ENCODE measurements at regions not wholly inside any gene's neighbourhood (a gene's known extent, or its start where the extent isn't known, plus 50 kb on each side); places are given as distances from the start of the nearest gene placed in this dataset.
A peak's percentile ranks its signal among the peaks of the same experiment; 100 is the strongest.

DNA sequence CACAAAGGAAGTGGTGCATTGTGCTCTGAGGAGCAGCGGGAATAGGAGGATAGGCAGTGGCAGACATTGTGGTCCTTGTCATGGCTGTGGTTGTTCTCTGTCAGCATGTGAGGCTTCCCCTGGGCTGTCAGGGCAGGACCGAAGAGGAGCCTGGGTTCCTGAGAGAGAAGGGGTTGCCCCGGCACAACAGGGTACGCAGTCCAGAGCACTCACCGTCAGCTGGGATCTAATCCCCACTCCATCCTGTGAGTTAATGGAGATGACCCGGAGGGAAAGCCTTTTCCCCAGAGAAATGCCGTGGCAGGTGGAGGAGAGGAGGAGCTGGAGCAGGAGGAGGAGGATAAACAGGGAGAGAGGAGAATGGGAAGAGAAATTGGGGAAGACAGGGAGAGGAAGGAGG, 396.7 kb upstream of the HS6ST1 start:
- DNase-seq, result no peak

DNA sequence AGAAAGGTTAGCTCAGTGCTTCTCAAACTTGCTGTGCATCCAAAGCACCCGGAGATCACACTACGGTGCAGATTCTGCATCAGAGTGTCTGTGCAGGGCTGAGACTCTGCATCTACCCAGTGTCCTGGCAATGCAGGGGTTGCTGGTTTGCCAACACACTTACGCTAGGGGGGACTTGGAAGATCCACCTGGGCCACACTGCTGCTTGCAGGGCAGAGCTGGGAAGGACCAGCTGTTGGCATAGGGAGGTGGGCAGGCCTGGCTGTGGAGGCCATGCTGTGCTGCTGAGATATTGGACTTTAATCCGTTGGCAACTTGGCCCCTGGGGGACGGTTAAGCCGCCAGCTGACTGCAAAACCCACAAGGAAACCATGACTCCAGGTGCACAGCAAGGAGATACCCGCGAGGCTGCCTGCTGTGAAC, 397.6 kb upstream of the HS6ST1 start:
- DNase-seq, result no peak

DNA sequence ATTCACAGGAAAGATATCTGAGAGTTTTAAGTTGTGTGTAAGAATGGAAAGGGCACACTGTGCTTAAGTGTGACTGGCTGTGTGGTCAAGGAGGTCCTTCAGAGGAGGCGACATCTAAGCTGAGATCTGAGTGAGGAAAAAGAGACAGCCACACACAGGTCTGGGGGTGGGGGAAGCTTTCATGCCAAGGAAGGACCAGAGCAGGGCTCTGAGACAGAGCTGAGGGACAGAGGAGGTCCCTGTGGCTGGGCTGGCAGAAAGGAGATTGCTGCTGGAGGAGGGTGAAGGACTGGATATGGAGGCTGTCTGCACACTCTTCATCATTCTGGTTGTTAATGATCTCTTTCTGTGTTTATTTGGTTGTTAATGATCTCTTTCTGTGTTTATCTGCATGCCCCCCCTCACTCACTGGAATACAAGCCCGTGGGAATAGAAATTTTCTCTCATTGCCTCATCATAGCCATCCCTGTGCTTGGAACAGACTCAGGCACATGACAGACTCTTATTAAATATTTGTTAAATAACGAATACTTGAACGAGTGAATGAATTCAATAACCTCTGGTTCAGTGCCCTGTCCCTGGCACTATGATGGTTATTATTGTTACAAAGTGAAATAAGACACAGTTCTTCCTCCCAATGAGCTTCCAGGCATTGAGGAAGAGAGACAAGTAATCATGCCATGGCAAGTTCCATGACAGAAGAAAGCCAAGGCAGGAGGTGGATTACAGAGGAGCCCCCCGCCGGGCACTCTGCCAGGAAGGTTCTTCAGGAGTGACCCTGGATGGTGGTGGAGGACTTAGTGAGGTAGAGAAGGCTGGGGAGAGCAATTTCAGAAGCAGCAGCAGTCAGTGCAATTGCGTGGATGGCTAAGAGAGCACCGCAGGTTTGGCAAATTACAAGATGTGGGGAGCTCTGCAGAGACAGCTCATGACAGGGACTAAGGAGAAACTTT, 399.4 kb upstream of the HS6ST1 start:
- DNase-seq, result no peak

DNA sequence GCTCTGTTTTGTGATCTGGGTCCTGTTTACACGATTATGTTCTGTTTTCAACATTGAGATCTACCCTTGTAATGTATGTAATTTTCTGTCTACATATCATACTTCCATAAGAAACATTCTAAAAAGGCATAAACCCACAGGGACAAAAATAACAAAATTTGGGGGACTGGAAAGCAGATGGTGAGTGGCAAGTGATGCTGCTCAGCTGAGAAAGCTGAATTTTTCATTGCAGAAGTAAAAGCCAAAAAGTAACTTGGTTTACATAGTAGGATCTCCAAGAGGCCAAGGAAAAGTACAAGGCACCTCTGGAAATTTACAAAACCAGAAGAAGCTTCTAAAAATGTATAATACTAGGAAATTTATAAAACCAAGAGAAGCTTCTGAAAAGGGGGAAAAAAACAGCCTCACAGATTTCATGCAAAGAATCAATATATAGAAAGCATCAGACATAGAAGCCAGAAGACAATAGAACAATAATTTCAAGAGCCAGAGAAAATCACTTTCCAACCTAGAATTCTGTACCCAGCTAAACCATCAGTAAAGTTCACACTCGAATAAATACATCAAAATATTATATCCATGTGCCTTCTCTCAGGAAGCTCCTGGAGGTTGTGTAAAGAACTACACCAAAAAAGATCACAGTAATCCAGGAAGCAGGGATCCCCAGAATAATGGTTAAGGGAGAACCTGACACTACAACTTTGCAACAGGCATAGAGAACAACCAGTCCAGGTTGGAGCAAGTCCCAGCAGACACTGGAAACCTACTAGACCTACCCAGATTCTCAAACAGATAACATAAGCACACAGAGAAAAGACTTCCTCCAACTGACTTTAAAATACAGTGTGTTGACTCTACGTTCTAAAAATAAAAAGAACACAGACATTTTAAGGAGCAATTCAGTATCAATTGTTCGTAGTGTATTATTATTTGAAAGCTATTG, 401.7 kb upstream of the HS6ST1 start:
- peak in 1 of 2 donors; percentile 30 for DNase-seq

DNA sequence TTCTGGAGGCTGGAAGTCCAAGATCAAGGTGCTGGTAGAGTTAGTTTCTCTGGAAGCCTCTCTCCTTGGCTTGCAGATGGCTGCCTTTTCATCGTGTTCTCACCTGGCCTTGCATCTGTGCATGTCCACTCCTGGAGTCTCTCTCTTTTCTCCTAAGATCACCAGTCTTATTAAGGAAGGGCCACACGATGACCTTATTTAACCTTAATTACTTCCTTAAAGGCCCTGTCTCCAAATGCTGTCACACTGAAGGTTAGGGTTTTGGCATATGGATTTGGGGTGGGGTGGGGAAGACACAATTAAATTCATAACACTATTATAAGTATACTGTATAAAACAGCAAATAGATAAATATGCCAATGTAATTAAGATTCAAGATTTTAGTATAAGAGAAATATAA, 402.4 kb upstream of the HS6ST1 start:
- DNase-seq, result no peak

DNA sequence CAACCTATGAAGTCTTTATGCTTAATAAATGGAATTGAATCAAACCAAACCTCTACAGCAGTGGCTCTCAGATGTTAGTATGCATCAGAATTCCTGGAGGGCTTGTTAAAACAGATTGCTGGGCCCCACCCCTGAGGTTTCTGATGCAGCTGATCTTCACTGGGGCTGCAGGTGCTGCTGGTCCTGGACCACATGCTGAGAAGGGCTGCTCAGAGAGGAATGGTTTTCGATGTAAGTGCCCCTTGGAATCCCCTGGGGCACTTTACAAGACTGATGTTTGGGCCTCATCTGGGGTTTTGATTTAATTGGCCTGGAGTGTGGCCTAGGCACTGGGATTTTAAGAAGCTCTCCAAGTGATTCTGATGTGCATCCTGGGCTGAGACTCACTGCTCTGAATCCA, 403.8 kb upstream of the HS6ST1 start:
- DNase-seq, result no peak

DNA sequence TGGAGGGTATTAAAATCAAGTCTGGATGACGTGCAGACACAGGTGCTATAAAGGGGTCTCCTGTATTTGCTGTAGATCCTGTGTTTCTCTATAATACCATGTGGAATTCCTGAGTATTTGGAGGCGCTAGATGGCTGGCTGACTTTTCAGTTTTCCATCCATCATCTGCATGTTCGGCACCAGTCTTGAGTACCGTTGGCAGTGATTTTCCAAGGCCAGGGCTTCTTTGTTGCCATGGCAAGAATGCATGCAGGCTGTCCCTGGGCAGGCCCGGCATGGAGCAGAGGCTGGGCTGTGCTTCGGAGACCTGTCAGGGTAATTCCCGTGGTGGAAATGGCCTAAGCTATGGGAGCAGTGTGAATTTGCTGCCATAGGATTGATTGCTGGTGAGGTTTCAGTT, 405.9 kb upstream of the HS6ST1 start:
- no peak for DNase-seq

DNA sequence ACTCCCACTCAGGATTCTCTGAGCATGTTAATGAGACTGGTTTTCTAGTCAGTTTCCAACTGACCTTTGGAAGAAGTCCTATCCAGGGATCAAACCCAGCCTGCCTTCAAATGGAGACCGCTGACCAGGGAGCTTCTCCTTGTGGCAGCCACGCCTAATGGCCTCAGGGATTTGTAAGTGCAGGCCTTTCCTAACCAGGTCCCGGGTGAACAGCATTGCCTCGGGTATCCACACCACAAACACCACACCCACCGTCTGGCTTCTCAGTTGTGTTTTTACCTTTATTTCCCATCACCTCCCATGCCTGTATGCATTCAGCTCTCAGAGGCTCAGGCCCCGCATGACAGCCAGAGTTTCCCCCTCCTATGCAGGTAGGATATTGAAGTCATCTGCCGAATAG, 406.3 kb upstream of the HS6ST1 start:
- no peak for DNase-seq

DNA sequence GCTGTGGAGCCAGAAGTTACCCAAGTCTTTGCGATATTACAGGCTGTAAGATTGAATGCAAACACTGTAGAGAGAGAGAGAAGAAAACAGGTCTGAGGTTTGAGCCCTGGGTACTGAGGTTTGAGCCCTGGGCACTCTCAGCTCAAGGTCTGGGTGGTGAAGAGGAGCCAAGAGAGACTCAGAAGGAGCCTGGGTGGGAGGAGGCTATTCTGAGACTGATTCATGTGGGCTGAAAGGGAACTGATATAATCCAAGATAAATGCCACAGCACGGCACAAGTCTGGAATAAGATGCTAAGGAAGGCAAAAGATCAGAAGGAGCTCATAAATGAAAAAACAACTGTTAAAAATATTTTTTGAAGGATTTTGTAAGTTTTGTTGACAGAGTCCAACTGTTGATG, 407.6 kb upstream of the HS6ST1 start:
- DNase-seq, result no peak

DNA sequence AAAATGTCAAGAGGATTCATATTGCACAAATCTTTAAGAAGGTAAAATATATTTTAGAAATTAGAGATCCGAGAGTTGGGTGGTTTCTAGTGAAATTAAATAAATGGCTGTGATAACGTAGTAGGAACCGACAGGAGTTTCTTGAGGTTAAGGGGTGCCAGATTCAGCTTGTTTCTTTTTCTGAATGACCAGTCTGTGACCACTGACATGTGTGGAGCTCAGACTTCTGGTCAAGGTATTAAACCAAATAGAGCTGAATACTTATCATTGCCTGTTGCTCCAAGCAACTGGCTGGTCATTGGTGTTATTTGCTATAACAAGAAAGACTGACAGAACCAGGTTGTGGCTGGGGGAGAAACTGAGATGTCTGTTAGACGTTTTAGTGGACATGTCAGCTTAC, 408.2 kb upstream of the HS6ST1 start:
- DNase-seq, result no peak

DNA sequence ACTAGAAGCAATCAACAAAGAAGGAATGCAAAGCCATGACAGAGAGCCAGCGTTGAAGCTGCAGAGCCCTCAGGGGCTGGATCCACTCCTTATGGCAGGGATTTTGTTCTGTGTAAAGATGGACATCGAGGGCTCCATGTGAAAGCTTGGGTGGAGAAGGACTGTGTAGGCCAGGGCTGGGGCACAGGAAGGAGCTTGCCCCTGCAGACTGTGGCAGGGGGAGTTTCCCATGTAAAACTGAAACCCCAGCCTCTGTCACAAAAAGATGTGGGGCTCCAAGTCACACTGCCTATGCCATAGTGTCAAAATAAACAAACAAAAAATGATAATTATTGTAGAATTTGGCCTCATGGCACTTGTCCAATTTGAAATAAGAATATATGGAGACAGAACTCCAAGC, 408.7 kb upstream of the HS6ST1 start:
- DNase-seq, result no peak

DNA sequence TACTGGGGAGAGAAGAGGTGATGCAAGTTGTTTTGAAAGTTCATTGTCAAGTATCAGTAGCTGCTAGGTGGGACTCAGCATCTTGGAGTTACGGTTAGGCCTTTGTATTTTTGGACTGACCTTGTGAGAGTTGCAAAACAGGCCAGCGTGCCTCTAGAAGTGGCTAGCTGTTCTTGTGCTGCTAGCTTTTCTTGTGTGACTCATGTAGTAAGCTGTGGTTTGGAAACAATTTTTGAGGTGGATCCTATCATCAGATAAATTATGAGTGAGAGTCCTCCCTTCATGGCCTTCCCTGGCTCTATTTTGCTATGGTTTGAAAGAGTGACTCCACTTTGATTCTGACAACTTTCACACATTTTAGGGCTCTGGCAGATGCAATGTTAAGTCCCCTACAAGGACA, 409.2 kb upstream of the HS6ST1 start:
- DNase-seq, result peak in 1 of 2 donors; percentile 72

DNA sequence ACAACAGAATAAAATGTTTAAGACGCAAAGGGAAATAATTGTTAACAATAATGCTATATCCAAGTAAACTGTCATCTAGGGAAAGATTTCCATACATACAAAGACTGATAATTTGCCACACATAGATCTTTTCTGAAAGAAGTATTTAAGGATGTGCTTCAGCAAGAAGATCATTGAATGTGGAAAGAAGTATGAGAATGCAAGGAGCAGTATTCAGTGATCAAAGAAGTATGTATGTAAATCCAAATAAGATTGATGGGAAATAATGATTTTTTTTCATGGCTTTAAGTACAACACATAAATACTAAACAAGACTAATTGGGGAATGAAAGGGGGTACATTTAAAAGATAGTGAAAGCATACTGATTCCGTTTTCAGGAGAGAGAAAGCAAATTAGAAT, 410.4 kb upstream of the HS6ST1 start:
- DNase-seq, result no peak

DNA sequence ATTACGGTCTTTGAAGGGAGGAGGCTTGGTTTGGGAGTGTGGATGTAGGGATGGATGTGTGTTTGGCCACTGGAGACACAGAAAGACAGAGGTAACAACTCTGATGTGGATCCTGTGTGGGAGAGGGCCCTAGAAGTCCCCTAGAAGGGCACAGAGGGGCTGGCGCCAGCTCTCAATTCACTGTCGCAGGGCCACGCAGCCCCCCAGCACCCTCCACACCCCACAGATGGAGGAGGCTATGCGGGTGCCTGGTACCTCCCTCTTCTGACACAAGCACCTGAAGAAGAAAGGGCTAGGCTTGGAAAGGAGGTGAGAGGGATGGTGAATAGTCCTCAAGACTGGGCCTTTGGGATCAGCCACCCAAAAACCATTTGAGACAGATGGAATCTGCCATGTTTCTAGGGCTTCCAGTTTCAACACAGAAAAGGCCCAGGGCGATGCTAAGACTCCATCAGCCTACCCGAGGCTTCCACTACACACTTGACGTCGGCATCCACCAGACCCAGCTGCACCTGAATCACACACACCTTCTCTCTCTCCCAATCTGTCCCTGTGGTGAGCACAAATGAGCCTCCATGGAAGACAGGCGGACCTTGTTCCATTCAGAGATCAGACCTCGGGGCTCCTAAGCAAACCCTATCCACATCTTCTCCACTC, 413.5 kb upstream of the HS6ST1 start:
- no peak for DNase-seq

DNA sequence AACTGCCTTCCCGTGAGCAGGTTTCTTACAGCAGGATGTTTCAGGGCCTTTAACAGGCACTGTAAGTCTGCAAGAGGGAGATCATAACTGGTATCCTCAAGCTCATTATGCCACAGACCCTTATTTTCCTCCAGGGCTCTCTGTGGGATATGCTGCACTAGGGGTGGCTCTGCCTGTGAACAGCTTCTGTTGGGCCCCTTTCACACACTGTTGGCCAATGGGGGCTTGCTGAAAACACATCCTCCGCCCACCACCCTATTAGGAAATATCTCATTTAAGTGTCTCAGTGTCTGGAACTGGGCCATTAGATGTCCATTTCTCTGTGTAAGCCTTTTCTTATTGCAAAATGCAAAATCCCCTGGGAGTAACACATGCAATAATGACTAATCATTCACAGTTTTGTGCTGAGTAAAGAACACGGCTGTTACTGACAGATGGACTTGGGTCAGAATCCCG, 414.3 kb upstream of the HS6ST1 start:
- DNase-seq, result no peak

DNA sequence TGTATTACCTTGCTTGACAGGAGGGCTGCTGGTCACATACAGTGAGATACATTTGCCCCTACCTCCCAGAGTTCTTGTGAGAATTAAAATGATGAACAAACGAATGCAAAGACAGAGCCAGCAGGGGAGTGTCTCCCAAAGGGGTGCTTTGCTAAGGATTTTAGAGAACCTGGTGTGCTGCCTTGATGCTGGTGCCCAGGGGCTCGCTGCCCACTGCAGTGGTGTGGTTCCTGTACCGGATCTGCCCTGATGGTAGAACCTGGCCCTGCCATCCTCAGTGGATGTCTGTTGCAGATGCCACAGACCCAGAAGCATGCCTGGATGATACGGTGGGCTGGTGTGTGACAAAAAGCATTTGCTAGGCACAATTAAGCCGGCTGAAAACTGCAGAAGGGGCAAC, 414.8 kb upstream of the HS6ST1 start:
- DNase-seq, result no peak

DNA sequence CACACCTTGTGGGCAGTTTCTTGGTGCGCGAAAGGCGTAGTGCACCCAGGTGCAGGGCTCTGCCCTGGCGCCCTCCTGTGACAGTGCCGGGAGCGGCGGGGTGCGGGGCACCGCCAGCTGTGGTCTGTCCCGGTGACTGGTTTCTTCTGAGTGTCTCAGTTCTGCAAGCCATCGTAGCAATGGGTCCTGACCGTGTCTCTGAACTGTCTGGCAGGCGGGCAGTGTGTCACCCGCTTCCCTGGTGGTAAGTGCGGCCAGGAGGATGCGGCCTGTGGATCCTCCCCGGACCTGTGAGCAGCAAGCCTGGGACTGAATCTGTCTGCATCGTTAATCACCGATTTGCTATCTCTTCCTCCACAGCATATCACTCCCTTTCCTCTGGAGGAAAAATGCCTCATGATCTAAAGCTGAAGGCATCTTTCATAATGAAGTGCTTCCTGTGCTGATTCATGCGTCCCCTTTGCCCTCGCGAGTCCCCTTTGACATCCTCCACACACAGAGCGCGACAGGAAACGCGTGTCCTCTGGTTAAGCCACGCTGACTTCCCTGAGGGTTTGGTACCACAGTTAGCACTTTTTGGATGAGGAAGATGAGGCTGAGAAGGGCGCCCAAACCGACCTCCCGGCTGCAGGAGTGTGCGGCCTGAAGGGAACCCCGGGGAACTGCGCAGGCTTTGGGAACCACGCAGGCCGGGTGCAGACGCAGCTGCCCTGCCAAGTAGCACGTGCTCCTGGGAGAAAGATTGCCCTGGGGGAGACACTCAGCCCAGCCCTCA, 416.0 kb upstream of the HS6ST1 start:
- peak; percentile 69 to 97 for DNase-seq

DNA sequence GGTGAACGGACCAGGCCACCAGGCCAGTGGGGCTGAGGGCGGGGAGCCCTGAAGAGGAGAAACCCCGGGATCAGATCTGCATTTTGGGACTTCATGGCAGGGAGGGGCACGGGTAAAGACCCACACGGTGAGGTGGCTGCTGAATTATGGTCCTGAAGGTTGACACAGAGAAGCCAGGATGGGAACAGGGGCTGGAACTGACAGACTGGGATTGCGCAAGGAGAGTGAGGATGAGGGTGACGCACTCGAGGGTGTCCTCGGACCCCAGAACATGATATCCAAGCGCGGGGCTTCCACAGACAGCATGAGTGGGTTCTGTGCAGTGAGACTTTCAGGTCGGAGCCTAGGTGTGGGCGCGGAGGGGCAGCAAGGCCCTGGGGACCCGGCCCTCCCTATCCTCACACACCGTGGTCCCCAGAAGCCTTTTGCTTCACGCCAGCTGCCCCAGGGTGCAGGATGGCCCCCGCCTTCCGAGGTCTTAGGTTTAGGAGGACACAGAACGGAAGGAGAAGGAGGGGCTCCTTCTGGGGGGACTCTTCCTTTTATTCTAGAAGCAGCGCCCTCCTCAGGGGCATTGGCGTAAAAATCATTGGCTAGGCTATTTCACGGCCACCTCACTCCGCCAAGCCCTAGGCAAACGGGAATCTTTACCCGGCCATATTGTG, 416.8 kb upstream of the HS6ST1 start:
- no peak for DNase-seq

DNA sequence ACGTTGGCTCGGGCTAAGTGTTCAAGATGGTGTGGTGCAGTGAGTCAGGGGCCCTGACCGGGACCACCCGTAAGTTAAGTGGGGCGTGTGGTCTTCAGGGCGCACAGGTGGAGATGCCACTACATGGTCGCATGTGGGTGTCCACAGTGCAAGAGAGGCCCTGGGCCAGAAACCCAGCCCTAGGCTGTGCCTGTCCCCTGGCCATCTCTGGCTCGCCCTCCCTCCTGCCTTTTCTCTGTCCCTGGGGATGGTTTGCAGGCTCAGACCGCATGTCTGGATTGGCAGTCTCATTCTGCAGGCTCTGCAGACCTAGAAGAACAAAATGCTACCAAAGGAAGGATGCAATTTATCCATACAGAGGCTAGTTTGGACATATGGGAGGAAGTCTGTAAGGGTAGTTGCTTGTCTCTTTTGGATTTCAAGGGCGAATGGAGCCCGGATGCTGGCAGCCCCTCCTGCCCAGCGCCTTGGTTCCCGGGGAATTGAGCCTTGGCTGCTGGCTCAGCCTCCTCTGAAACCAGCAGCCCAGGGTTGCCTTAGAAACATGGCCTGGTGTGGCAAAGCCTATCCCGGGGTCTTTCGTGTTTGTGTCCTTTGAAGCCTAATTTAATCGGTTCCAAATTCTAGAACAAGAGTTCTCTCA, 417.5 kb upstream of the HS6ST1 start:
- no peak for DNase-seq

DNA sequence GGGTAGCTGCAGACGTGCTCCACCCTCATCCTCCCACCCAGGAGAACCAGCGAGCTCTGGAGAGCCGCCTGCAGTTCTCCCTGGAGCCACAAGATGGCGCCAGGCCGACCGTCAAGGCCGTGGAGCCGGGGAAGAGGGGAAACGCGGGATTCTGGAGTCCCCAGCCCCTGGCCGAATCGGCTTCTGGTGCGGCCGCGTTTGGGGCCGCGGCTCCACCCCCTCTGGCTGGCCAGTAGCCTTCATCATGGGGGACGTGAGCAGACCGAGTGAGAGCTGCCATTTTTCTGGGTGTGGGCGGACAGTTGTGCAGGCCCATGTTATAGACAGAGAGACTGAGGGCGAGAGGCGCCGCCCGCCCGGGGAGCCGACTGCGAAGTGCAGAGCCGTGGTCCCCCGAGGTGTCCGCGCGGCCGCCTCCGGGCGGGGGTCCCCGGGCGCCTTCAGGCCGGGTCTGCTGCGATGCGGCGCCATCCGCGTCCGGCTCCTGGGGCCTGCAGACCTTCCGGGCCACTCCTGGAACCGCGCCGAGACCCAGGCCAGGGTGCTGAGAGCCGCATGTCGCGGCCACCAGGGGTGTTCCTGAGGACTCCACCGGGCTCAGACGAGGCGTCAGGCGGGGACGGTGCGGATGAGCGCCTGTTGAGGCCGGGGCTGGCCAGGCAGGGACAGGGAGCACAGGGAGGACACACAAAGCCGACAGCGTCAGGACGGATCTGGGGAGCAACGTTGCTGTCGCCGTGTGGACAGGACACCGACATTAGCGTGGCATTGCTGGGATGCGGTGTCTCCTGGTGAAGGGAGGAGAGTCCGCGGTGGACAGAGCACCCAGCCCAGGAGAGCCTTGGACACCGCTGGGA, 418.2 kb upstream of the HS6ST1 start:
- DNase-seq, result peak; percentile 31 to 53

DNA sequence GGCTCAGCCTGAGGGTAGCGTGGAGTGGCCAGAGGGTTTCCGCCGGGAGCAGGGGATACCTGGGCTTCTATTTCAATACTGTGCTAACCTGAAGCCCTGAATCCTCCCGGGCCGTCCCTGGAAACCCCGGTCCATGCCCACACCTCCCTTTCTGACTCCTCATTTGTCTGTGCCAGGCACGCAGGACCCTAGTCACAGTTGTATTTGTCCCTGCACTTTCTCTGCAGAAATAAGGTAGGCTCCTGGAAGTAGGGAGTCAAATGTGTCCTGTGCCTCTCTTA, 418.8 kb upstream of the HS6ST1 start:
- DNase-seq, result no peak

Data from bone marrow (tissue), 2 donors.